ENCODE measurements at regions not wholly inside any gene's neighbourhood (a gene's known extent, or its start where the extent isn't known, plus 50 kb on each side); places are given as distances from the start of the nearest gene placed in this dataset.

DNA sequence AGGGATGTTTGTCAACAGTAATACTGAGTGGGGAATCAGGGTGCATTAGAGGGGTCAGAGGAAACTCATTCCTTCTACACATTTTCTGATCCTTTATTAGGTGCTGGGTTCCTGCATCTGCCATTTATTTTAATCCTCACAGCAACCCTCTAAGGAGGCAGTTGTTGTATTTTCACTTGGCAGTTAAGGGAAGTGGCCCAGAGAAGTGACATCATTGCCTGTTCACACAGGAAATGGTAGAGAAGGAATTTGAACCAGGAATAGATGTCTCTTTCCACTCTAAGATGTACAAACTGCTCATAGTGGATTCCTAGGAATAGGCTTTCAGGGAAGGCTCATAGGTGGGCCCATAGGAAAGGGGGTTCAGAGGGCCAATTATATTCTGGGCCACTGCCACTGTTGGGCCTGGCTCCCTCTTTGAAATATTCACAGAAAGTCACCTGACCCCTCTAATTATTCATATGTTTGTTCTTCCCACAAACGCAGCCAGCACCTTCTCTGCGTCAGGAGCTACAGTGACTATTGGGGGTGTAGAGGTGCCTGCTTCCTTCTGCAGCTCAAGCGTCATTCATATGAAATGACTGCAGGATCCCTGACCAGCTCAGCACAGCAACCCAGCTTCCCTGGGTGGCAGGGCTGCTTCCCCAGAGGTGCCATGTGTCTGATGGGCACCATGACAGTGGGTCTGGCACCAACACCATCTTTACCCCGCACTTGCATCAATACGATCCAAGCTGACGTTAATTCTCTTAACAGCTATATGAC is 163.9 kb upstream of the SMAD3 start:
- DNase-seq (ENCODE audit: low read depth), result peak; percentile 33

DNA sequence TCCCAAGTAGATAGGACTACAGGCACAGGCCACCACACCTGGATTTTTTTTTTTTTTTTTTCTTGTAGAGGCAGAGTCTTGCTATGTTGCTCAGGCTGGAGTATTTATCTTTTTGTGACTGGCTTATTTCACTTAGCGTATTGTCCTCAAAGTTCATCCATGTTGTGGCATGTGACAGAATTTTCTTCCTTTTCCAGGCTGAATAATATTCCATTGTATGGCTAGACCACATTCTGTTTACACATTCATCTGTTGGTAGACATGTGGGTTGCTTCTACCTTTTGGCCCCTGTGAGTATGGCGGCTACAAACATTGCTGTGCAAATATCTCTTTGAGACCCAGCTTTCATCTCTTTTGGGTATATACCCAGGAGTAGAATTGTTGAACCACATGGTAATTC is 160.2 kb upstream of the SMAD3 start:
- DNase-seq (ENCODE audit: low read depth), result no peak

DNA sequence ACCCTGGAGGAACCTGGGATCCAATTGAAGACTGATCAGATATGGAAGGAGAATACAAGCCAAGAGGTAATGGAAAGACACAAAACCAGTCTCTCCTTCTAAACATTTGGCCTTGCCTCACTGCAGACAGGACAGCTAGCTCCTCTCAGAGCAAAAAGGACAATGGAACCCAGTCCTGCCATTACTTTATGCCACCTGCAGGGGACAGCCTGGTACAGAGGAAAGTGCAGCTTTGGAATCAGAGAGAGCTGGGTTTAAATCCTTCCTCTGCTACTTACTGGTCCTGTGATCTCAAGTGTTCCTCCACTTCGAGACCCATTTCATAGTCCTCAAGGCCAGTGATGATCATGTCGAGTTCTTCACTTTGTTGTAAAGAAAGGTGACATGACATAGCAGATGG is 159.4 kb upstream of the SMAD3 start:
- DNase-seq (ENCODE audit: low read depth), result no peak

DNA sequence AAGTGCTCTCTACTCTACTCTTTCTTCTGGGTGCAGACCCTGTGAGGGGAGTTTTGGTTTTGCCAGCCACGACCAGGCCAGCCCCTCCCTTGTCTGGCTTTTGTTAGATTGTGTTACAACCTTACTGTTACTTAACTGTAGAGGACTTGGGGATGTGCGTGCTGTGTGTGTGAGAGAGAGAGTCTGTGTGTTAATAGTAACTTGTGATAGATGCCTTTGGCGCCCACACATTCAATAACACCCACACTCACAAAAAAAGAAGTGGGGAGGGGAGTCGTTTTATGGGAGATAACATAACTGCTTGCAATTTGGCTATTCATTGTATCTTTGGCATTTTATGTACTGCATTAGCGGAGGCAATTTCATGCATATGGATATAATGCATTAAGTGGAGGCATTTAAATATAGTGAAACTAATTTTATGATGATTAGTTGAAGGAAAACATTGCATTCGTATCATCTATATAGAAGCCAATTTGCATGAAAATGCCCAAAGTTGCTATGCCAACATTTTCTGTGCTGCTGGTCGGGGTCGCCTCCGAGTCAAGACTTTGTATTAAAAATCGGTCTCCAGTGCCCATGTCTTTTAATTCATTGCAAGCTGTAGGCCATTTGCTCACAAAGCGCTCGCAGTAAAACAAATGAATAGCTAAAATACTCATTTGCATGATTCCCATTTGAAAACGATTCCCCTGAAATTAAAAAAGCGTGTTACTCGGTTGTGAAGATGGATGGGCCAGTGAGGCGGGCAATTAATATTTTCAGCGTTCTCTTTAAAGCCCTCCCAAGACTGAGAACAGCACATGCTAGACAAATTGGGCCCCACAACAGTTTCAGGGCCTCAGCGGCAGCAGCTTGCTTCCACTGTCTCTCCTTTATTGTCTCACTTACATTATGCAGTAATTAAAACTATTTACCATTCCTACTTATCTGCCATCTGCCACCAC is 158.5 kb upstream of the SMAD3 start:
- DNase-seq (ENCODE audit: low read depth), result no peak

DNA sequence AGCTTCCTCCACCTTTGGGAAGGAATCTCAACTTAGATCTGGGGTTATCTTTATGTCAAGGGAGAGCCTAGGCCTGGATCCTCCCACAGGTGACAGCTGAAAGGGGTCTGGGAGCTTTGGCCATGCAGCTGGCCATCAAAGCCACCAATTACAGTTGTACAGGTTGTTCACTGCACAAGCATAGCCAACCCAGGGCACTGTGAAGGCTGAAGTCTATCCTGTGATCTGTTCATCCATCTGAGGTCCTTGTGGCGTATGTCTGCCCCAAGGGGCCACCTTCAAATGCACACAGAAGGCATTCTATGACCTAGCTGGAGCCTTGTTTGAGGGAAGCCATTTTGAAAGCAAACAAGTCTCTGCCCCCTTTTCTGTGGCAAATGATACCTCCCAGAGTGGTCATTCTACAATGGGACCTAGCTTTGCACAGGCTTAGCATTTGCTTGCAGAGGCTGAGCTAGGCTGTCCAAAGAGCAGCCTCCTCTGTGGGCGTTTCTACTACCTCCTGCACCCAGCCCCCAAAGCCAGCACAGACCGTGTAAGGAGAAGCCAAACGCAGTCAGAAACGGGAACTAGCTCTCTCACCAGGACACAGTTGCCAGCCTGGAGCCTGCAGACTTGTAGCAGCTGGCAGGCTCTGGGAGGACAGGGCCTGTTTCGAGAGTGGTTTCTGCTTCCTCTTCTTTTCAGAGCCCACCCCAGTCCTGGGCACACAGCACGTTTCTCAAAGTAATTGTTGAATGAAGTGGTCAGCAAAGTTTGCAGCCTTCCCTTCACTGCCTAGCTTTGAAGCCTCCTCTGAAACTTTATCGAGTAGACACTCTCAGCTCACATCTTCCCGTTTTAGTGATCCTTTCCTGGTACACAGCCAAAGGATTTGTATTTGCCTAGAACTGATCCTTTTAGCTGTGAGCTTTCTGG is 157.3 kb upstream of the SMAD3 start:
- no peak for DNase-seq (ENCODE audit: low read depth)

DNA sequence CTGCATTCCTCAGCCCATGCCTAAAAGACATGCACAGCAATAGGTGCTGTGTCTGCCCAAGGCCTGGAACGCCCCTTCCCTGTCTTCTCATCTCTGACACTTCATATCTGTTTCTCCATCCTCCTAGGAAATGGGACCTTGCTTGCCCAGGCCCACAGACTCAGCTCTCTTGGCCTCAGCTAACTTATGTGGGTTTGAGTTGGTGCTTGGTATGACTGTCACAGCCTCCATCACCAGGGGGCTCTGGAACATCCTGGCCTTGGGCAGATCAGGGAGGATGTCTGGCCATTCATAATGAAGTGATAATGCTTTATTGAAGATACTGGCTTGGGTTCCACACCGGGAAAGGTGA is 156.7 kb upstream of the SMAD3 start:
- no peak for DNase-seq (ENCODE audit: low read depth)

DNA sequence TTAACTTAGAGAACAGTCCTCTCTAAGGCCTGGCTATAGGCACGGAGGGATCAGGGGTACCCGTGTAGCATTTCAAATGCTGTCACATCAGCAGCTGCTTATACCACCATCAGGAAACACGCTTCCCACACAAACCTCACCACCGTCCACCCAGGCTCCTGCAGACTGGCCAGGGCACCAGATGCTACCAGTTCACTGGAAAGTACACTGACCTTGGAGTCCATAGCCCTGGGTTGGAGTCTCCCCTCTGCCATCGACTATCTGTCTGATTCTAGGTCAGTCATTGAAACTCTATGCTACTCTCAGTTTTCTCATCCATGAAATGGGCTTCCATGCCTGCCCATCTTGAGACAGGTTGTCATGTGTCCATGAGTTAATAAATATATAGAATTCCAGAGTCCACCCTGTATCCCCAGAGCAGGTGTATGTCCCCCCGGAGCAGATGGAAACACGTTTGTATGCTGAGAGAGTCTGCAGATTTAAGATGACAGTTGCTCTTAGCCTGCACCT is 156.0 kb upstream of the SMAD3 start:
- no peak for DNase-seq (ENCODE audit: low read depth)

DNA sequence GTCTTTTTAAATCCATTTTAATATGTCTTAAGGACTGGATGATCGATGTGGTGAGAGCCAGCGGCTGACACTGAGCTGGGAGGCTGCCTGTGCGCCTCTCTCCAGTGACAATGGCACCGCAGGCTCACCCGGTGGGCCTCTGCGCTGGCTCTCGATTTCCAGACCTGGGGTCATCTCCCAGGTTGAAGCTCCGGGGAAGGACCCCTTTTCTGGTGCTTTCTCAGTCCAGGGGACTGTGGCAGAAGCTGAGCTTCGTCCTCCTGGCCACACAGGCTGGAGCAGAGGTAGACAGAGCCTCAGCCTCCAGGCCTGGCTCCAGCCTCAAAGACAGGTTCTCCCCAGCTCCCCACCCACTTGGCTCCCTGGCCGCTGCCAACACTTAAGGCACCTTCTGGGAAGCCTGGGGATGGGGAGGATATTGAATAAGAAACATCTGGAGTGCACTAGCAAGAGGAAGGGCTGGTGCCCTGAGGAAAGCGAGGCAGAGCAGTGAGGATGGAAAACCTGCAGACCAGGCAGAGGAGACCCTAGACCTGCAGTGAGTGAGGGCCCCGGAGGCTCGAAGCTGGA is 154.2 kb upstream of the SMAD3 start:
- DNase-seq (ENCODE audit: low read depth), result no peak

DNA sequence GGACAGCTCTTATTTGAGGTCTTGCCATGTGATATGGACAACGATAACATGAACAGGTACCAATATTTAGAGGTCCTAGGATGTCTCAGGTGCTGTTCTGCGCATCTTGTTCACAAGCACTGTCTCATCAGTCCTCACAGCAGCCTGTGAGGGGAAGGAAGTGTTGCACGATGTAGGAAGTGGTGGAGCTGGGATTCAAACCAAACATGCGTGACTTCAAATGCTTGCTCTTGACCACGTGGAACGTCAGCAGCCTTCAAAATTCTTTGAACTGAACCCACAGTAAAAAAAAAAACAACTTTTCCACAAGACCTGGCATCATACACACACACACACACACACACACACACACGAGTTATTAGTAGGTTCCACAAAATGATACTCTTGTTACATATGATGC is 153.4 kb upstream of the SMAD3 start:
- DNase-seq (ENCODE audit: low read depth), result no peak

DNA sequence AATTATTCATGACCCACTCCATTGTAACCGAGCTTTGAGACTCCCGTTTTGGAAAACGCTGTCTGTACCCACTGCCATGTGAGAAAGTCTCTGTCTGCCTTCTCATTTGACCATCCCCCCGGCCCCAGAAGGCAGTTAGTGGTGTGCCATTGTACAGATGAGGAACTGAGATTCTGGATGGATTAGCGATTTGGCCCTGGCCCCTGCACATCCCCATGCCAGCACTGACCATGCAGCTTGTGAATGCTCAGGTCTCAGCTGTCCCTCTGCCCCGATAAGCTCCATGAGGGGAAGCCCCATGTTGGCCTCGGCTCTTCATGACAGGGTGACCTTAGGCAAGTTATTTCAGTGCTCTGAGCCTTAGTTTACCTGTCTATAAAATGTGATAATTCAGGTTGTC is 153.0 kb upstream of the SMAD3 start:
- DNase-seq (ENCODE audit: low read depth), result no peak

DNA sequence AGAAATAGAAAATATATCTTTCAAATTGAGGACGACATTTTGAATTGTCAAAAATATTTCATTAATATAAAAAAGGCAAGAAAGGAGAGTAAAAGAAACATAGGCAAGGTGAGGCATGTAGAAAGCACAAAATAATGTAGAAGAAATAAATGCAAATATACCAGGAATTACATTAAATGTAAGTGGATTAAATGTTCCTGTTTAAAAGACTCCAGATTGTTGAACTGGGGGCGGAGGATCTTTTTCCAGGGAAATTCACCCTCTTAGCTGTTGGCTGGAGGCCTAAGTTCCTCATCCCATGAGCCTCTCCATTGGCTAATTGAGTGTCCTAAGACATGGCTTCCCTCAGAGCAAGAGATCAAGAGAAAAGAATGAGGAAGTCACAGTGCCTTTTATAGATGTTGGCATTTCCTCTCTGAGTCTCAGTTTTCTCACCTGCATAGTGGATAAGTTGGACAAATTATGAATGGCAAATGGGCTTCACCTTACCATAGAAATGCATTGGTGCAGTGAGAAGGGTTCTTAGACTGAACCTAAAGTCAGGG is 147.4 kb upstream of the SMAD3 start:
- no peak for DNase-seq (ENCODE audit: low read depth)

DNA sequence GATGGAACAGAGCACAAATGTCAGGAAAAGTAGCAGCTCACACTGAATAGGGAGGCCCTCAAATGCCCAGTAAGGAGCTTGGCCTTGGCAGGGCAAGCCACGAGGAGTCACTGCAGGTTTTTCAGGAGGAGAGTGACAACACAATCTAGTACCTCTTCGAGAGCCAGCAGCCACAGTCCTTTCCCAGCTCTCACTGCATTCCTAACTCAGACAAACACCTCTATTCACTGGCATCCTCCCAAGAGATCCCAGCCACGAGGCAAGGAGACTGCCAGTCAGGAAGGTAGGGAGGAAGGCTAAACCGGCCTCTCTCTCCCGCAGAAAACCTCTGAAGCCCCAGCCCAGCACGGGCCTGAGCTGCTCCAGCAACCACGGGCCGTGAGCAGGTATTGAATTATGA is 146.0 kb upstream of the SMAD3 start:
- DNase-seq (ENCODE audit: low read depth), result no peak

DNA sequence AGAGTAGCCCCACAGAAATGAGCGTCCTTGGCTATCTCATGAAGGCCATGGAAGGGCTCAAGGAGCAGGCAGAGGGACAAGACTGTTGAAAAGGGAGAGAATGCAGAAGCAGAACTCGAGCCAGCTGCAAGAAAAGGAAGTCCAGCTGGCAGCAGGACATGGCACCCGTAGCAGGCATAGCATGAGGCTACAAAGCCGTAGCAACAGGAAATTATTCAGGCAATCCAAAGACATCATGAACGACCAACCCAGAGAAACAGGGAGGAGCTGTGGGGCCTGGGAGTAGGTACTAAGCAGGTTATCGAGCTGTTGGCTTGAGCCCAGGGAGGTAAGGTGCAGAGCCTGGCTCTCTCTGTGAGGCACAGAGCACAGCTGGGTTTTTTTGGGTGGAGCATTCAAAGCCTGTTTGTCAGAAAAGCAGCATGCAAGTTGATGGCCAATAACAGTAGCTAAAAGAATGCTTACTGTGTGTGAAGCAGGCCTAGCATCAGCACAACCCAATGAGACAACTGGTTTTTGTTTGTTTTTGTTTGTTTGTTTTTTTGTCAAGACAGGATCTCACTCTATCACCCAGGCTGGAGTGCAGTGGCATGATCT is 144.0 kb upstream of the SMAD3 start:
- no peak for DNase-seq (ENCODE audit: low read depth)

DNA sequence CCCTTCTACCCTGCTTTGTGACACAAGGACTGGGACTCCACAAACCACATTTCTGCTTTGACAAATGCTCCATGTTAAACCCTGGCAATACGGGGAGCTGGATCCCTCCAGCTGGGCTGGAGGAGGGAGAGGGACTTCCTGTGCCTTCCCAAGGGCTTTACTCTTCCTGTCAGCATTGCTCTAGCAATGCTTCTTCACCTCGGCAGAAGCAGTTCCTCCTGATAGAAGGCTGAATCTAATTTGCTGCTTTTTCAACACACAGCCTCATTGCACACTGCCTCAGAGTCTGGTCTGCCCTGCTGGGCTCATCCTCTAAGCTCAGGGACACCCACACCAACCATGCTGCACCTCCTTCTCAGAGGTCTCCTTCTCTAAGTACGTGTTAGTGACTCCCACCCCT is 142.8 kb upstream of the SMAD3 start:
- DNase-seq (ENCODE audit: low read depth), result no peak

DNA sequence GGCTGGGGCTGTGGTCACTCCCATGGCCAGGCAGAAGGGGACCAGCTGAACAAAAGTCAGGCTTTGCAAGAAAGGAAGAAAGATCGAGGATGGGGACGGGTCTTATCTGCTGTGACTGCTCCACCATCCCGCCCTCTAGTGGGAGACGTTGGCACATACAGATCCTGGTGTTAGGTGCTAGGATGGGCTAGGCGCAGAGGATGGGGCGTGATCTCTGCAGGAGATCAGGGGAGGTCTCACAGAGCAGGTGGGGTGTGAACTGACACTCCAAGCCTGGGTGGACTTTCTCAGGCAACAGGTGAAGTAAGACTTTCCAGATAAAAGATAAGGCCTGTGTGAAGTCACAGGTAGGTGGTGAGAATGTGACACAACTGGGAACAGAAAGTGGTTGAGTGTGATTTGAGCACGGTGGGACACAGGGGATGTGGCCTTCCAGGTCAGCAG is 141.9 kb upstream of the SMAD3 start:
- DNase-seq (ENCODE audit: low read depth), result no peak

DNA sequence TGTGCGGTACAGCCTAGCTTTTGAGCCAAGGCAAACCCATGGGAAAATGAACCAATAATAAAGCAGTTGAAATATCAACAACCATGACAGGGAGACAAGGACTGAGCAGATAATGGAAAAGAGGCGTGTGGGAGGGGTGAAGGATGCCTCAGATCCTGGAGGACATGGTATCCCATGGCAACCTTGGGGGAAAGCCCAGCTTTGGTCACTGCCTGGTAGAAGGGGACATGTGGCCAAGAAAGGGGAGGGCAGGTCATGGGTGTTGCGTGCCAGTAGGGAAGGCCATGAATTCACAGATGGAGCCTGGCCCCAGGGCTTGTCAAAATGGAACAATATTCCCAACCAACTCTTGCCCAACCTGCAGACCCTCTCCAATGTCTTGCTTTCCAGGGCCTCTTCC is 140.5 kb upstream of the SMAD3 start:
- DNase-seq (ENCODE audit: low read depth), result peak; percentile 74

DNA sequence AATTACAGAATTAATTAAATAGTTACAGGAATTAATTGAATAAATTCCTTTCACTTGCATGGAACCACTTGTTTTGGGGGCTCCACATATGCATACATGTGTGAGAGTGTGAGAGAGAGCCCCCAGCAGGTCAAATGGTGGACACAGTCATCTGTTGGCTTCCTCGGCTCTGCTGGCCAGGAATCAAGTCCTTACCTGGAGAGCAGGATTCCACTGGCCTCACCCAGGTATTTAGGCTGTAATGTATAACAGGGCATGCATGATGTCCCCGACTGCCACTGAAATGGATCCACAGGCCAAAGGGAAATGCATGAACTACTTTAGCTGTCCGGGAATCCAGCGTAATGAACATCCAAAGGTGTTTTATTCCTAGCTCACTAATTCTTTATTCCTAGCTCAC is 139.7 kb upstream of the SMAD3 start:
- DNase-seq (ENCODE audit: low read depth), result no peak

DNA sequence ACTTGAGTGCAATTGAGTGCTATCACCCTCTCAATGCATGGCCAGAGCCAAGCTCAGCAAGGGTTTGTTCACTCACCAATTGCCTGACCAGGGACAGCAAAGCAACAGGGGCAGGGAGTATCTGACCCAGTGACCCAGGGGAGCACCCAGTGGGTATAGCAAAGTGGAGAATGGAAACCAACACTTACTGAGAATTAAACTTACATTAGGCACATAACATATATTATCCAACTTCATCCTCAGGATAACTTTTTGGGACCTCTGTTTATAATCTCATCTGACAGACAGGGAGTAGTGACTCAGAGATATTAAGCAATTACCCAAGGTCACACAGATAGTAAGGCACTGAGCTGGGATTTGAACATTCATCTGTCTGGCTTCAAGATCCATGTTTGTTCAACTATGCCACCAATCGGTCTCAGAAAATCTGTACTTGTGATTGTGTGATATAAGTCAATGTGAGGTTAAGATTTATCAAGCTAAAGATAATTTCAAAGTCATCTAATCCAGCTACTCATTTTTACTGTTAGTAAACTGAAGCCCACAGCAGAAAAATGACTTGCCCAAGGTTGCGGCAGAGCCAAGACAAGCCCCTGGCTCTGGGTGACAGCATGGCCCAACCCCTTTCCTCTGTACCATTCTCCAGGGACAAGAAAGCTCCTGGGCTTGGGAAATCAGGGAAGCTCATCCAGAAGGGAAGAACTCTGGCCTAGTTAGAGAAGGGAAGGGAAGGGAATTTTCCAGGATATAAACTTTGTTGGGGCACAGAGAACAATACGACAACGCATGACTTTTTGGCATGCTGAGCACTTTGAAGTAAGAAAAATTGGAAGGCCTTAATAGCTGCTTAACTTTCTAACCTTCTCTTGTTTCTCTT is 138.0 kb upstream of the SMAD3 start:
- no peak for DNase-seq (ENCODE audit: low read depth)

DNA sequence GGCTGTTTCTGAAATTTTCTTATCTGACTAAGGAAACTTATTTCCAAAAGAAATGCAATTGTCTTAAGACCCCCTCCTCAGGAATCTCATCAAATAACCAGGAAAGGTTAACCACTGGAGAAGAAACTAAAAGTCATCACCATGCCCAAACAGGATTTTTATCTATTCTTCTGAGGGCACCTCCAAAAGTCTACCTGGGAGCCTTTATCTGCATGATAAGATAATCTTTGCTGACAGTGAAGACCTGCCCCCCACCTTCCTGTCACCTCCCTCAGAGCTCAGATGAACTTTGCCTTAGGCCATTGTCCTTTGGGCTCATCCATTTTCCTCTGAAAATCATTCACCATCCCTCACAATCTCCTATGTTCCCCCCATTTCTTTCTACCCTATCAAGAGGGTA is 137.3 kb upstream of the SMAD3 start:
- no peak for DNase-seq (ENCODE audit: low read depth)

DNA sequence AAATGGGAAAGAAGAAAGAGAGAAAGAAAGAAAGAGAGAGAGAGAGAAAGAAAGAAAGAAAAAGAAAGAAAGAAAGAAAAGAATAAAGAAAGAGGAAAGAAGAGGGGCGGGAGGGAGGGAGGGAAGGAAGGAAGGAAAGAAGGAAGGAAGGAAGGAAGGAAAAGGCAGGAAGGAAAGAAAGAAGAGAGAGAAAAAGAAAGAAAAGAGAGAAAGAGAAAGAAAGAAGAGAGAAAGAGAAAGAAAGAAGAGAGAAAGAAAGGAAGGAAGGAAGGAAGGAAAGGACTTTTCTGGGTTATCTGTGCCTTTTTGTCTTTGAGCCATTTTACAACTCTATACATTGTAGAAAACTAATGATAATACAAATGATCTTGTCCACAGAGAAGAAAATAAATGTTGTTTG is 136.6 kb upstream of the SMAD3 start:
- DNase-seq (ENCODE audit: low read depth), result no peak

Data from RPMI7951 (cell line).